H1 (cell line): ENCODE measurements at regions not wholly inside any gene's neighbourhood (a gene's known extent, or its start where the extent isn't known, plus 50 kb on each side); places are given as distances from the start of the nearest gene placed in this dataset.

Experiments used
- KDM5A ChIP-seq: fragments of 200-600 bp; IDR thresholded peaks from 2 replicates; pipeline ENCODE4 v1.7.1; 2012; ENCODE audit warnings: mild to moderate bottlenecking, low read length, inconsistent platforms, mixed read lengths
- SP1 ChIP-seq: IDR thresholded peaks from 2 replicates; pipeline ENCODE4 v1.6.1; 2011; ENCODE audit warnings: low read depth, low read length

DNA sequence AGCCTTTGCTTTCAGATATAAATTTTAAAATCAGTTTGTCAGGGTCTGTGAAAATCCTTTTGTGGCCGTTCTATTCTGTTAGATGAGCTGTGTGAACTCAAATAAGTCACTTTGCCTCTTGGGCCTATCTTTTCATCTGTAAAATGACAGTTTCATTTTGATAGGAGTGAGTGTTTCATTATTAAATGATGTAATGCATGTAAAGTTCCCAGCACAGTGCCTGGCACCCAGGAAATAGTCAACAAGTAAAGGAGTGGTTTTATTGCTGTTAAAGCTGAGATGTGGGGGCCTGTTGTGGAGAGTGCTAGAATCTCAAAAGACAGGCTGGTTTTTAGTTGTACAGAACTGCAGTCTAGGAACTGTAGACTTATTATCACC lies 394.5 kb upstream of the CFAP20DC start (continued):
- TF ChIP-seq KDM5A (no peak), SP1 (no peak)
- TF ChIP-seq, all 59 proteins: peak for 0
